OCI-LY3 (cell line): ENCODE measurements at regions not wholly inside any gene's neighbourhood (a gene's known extent, or its start where the extent isn't known, plus 50 kb on each side); places are given as distances from the start of the nearest gene placed in this dataset.

ENCODE experiments used
- H2AFZ ChIP-seq: fragments of 200-600, 300-600 bp; shearing (Covaris generic); 2 replicates; pipeline ENCODE4 v1.6.0; 2014; ENCODE audit warnings: antibody characterized with exemption, low read depth, low read length
- H3K27ac ChIP-seq: fragments of 200-600, 300-600 bp; sonication (generic); 2 replicates; pipeline ENCODE4 v1.5.1; 2014; ENCODE audit warnings: mild to moderate bottlenecking, low read length, moderate library complexity, mixed read lengths
- H3K27me3 ChIP-seq: fragments of 200-600, 300-600 bp; sonication (generic); 2 replicates; pipeline ENCODE4 v1.6.1; 2014; ENCODE audit warnings: low read depth, low read length, mixed read lengths
- H3K36me3 ChIP-seq: fragments of 200-600, 300-600 bp; sonication (generic); replicated peaks from 2 replicates; pipeline ENCODE3; 2014; ENCODE audit warnings: low read depth, low read length, mixed read lengths
- H3K4me1 ChIP-seq: fragments of 300-600, 200-600 bp; sonication (generic); 2 replicates; pipeline ENCODE4 v1.6.1; 2014; ENCODE audit warnings: low read length, mixed read lengths
- H3K4me2 ChIP-seq: fragments of 200-600, 300-600 bp; sonication (generic); 2 replicates; pipeline ENCODE4 v1.6.1; 2014; ENCODE audit warnings: low read length, mixed read lengths
- H3K4me3 ChIP-seq: fragments of 300-600, 200-600 bp; sonication (generic); 2 replicates; pipeline ENCODE4 v1.5.1; 2014; ENCODE audit warnings: antibody characterized with exemption, mild to moderate bottlenecking, low read length, moderate library complexity
- H3K79me2 ChIP-seq: fragments of 300-600, 200-600 bp; shearing (Covaris generic); 2 replicates; pipeline ENCODE4 v1.6.1; 2014; ENCODE audit warnings: mild to moderate bottlenecking, low read length, mixed read lengths
- H3K9ac ChIP-seq: fragments of 300-600, 200-600 bp; shearing (Covaris generic); 2 replicates; pipeline ENCODE4 v1.6.0; 2014; ENCODE audit warnings: mild to moderate bottlenecking, low read length, moderate library complexity
- H3K9me3 ChIP-seq: fragments of 200-600, 300-600 bp; shearing (Covaris generic); 2 replicates; pipeline ENCODE4 v1.6.1; 2014; ENCODE audit warnings: low read length, mixed read lengths; ENCODE audit not compliant: insufficient read depth
- H4K20me1 ChIP-seq: fragments of 200-600, 300-600 bp; sonication (generic); 2 replicates; pipeline ENCODE4 v1.6.1; 2016; ENCODE audit warnings: low read length, mixed read lengths; ENCODE audit not compliant: insufficient read depth
- EZH2phosphoT487 ChIP-seq: fragments of 200-600 bp; shearing (Covaris generic); IDR thresholded peaks from 2 replicates; pipeline ENCODE4 v1.6.1; 2018; ENCODE audit warnings: antibody characterized with exemption, mixed run types, low read depth
- TF ChIP-seq, protein P1 (sequence below): fragments of 200-600, 300-600 bp; sonication (generic); IDR thresholded peaks from 2 replicates; pipeline ENCODE4 v1.5.1; 2014; ENCODE audit warnings: antibody characterized with exemption, low read length, low read depth

DNA sequence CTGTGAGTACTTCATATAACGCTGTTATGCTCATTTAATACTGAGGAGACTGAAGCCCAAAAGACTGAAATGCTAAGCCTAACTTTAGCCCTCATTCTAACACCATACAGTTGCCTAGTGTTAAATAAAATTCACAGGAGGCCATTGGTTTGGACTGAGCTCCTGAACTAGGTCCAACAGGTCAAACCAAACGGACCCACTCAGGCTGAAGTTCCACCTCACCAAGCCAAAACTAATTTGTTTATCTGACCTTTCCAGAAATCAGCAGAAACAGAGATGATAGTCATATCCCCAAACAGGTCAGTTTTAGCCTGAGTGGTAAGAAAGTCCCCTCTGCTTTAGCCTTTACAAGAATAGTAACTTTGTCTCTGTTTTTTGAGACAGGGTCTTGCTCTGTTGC is 311.3 kb upstream of the ZP4 start:
- no peak overlapping the region for H3K9ac ChIP-seq
- H3K4me3 ChIP-seq, result no peak overlapping the region
- no peaks in the 10 kb centered on the region for H4K20me1 ChIP-seq
- no peaks in the 10 kb centered on the region for H3K4me1 ChIP-seq
- no peaks in the 10 kb centered on the region for H3K79me2 ChIP-seq
- no peak overlapping the region for H3K4me2 ChIP-seq
- H3K36me3 ChIP-seq, result no peaks in the 10 kb centered on the region
- TF ChIP-seq, protein P1, sequence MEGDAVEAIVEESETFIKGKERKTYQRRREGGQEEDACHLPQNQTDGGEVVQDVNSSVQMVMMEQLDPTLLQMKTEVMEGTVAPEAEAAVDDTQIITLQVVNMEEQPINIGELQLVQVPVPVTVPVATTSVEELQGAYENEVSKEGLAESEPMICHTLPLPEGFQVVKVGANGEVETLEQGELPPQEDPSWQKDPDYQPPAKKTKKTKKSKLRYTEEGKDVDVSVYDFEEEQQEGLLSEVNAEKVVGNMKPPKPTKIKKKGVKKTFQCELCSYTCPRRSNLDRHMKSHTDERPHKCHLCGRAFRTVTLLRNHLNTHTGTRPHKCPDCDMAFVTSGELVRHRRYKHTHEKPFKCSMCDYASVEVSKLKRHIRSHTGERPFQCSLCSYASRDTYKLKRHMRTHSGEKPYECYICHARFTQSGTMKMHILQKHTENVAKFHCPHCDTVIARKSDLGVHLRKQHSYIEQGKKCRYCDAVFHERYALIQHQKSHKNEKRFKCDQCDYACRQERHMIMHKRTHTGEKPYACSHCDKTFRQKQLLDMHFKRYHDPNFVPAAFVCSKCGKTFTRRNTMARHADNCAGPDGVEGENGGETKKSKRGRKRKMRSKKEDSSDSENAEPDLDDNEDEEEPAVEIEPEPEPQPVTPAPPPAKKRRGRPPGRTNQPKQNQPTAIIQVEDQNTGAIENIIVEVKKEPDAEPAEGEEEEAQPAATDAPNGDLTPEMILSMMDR, result no peak
- no peak for TF ChIP-seq EZH2phosphoT487
- no peak overlapping the region for H2AFZ ChIP-seq
- no peak overlapping the region for H3K27ac ChIP-seq
- H3K9me3 ChIP-seq, result no peaks in the 10 kb centered on the region
- H3K27me3 ChIP-seq, result no peaks in the 10 kb centered on the region

DNA sequence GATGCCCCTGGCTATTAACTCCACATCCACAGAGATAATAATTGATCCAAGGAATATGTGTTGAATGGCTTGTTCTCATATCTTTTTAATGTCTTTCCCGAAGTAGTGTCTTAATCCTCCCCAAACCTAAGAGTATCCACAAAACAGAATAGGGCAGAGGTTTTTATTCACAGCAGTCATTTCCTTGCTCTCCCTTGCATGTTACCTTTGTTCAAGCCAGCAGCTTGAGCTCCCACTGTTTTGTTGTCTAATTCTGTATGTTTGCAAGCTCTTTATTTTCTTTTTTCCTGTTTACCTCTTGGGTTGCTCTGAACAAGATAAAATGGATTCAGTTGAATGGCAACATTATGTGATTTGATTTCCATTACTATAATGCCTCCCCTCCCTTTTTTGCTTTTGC is 308.6 kb upstream of the ZP4 start:
- no peaks in the 10 kb centered on the region for H3K36me3 ChIP-seq
- H4K20me1 ChIP-seq, result no peaks in the 10 kb centered on the region
- TF ChIP-seq, protein P1, result no peak
- TF ChIP-seq EZH2phosphoT487, result no peak
- no peaks in the 10 kb centered on the region for H3K4me1 ChIP-seq
- H3K9ac ChIP-seq, result no peak overlapping the region
- H3K4me3 ChIP-seq, result no peak overlapping the region
- H3K9me3 ChIP-seq, result no peaks in the 10 kb centered on the region
- no peak overlapping the region for H3K27ac ChIP-seq
- H3K4me2 ChIP-seq, result no peak overlapping the region
- H3K79me2 ChIP-seq, result no peaks in the 10 kb centered on the region
- H2AFZ ChIP-seq, result no peak overlapping the region
- H3K27me3 ChIP-seq, result no peaks in the 10 kb centered on the region

DNA sequence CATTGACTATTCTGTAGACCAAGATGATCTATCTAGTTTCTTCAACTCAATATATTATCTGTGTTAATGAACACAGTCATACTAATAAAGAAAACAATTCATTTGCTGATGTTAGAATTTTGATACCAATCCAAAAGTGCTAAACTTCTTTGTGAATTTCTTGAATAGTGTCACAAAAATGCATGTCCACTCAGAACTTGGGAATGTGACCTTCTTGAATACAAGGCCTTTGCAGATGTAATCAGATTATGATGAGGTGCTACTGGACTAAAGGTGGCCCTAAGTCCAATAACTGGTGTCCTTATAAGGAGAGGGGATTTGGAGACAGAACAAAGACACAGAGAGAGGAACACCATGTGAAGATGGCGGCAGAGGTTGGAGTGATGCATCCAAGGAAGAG is 305.8 kb upstream of the ZP4 start:
- TF ChIP-seq, protein P1, result no peak
- TF ChIP-seq EZH2phosphoT487, result no peak
- H4K20me1 ChIP-seq, result no peaks in the 10 kb centered on the region
- H3K79me2 ChIP-seq, result no peaks in the 10 kb centered on the region
- peaks cover under 1% of the 10 kb centered on the region; the same call in 1 of the 2 replicates for H3K4me1 ChIP-seq
- no peak overlapping the region for H3K4me2 ChIP-seq
- no peaks in the 10 kb centered on the region for H3K9me3 ChIP-seq
- no peaks in the 10 kb centered on the region for H3K36me3 ChIP-seq
- H3K27me3 ChIP-seq, result no peaks in the 10 kb centered on the region
- no peak overlapping the region for H2AFZ ChIP-seq
- H3K9ac ChIP-seq, result no peak overlapping the region
- H3K4me3 ChIP-seq, result no peak overlapping the region
- H3K27ac ChIP-seq, result no peak overlapping the region

DNA sequence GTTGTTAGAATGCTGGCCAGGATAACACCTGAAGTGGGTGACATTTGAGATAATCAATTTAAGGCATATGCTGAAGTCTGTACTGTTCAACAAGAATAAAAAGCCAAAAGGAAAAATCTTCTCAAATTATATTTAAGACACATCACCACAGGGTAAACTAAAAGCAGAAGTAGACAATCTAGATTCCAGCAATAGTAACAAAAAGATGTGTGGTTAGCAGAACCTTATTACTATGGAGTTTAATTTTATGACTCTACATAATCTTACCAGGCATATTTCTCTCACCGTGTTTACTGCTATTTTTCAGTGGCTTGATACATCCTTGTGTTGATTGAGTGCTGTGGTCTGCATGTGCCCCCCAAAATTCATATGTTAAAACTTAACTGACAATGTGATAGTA is 300.4 kb upstream of the ZP4 start:
- Histone ChIP-seq H3K4me3 (no peak overlapping the region), H4K20me1 (no peaks in the 10 kb centered on the region), H3K9ac (no peak overlapping the region), H3K36me3 (no peaks in the 10 kb centered on the region), H3K4me2 (no peak overlapping the region), H3K9me3 (no peaks in the 10 kb centered on the region), H3K79me2 (no peaks in the 10 kb centered on the region), H3K27me3 (no peaks in the 10 kb centered on the region), H3K4me1 (peaks cover 17% of the 10 kb centered on the region), H3K27ac (no peak overlapping the region), H2AFZ (no peak overlapping the region)
- TF ChIP-seq EZH2phosphoT487, result no peak
- TF ChIP-seq, protein P1, result no peak
